D721Med (cell line): ENCODE measurements at regions not wholly inside any gene's neighbourhood (a gene's known extent, or its start where the extent isn't known, plus 50 kb on each side); places are given as distances from the start of the nearest gene placed in this dataset.

Source experiments
- DNase-seq: peaks from one replicate; pipeline ENCODE4 v3.0.0; 2011; ENCODE audit warnings: low spot score; ENCODE audit not compliant: insufficient read length
- FAIRE-seq: peaks from 2 replicates; lab custom pipeline; 2011; peaks lifted over from hg19 to GRCh38; lab: Jason Lieb, UNC
- CTCF ChIP-seq: IDR thresholded peaks from 2 replicates; pipeline ENCODE4 v1.5.1; 2012; ENCODE audit warnings: mild to moderate bottlenecking, control low read depth; ENCODE audit not compliant: insufficient read depth; ENCODE audit errors: missing control alignments

GRCh38 chr5:43947935-43948334 lies 345.0 kb downstream of the NNT start:
- FAIRE-seq, result no peak
- no peak for DNase-seq

GRCh38 chr5:43941806-43942205 lies 338.8 kb downstream of the NNT start:
- TF ChIP-seq CTCF, result no peak
- DNase-seq (no peak), FAIRE-seq (no peak)

More at GRCh38 chr5:43947935-43948334, 345.0 kb downstream of the NNT start:
- TF ChIP-seq CTCF, result no peak

- no peak for DNase-seq
- no peak for FAIRE-seq
- TF ChIP-seq CTCF, result no peak
Observed at GRCh38 chr5:43940562-43940961, 337.6 kb downstream of the NNT start.

GRCh38 chr5:43926923-43927322 lies 323.9 kb downstream of the NNT start:
- DNase-seq, result no peak
- no peak for FAIRE-seq
- no peak for TF ChIP-seq CTCF

GRCh38 chr5:43920422-43920821 lies 317.4 kb downstream of the NNT start:
- TF ChIP-seq CTCF, result no peak
- DNase-seq (no peak), FAIRE-seq (no peak)

- TF ChIP-seq CTCF, result no peak
- FAIRE-seq (no peak), DNase-seq (no peak)
Observed at GRCh38 chr5:43917925-43918324, 314.9 kb downstream of the NNT start.

GRCh38 chr5:43903129-43903528 lies 300.1 kb downstream of the NNT start:
- no peak for DNase-seq
- no peak for TF ChIP-seq CTCF
- FAIRE-seq, result no peak
